GM12878 (cell line): ENCODE measurements at regions not wholly inside any gene's neighbourhood (a gene's known extent, or its start where the extent isn't known, plus 50 kb on each side); places are given as distances from the start of the nearest gene placed in this dataset.

ENCODE experiments used
- ATF3 ChIP-seq: IDR thresholded peaks from 2 replicates; pipeline ENCODE4 v1.6.1; 2011; ENCODE audit warnings: low read depth, mild to moderate bottlenecking, low read length, moderate library complexity, borderline replicate concordance; ENCODE audit errors: extremely low read depth
- POLR2AphosphoS5 ChIP-seq: IDR thresholded peaks from 2 replicates; pipeline ENCODE4 v1.6.1; 2011; ENCODE audit warnings: mild to moderate bottlenecking, low read length, inconsistent platforms
- RELA ChIP-seq: fragments of 450-650 bp; IDR thresholded peaks from 2 replicates; pipeline ENCODE4 v1.8.0; 2014; ENCODE audit warnings: borderline replicate concordance; ENCODE audit not compliant: partially characterized antibody
- SREBF2 ChIP-seq: IDR thresholded peaks from 2 replicates; pipeline ENCODE4 v1.6.1; 2012; ENCODE audit warnings: mild to moderate bottlenecking, low read length

DNA sequence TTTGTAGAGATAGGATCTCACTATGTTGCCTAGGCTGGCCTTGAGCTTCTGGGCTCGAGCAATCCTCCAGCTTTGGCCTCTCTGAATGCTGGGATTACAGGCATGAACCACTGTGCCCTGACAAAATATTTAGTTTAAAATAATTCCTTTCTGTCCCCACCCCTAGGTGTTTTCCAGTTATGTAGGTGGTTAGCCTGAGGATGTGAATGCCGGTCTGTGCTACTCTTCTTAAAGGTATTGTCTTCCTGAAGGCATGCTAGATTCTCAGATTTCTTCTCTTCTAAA lies 56.7 kb upstream of the BASP1 start:
- no peak for TF ChIP-seq POLR2AphosphoS5
- no peak for TF ChIP-seq SREBF2
- TF ChIP-seq RELA = no peak
- no peak for TF ChIP-seq ATF3
